ENCODE measurements at regions not wholly inside any gene's neighbourhood (a gene's known extent, or its start where the extent isn't known, plus 50 kb on each side); places are given as distances from the start of the nearest gene placed in this dataset.

DNA sequence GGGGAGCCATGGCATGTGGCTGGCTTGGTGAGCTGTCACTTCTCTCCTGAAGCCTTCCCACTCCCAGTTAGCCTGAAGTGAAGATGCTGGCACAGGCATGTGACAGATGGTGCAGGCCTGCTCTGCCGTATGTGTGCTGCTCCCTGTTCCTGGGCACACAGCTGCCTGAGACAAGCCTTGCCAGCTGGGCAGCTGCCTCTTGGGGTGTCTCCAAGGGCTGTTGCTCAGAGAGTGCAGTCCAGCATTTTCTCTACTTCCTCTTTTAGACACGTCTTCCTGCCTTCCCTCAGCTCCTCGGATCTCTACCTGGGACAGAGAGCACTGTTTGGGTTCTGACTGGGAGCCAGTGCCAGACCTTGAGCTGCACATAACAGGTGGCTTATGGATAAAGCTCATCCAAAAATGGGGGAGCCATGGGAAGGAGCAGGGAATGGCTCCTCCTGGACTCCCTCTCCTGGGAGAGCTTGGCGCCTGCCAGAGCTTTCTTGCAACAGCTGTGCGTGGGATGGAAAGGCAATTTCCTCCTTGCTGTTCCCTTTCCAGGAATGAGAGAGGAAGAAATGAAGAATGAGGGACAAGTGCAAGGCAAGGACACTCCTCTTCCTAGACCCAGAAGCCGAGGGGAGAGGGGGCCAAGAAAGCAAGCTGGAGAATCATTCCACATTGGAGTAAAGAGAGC, 132.9 kb downstream of the MSL3 start:
- H3K4me2 ChIP-seq (ENCODE audit: insufficient read depth, insufficient read length, low read length) = no peak overlapping the region
- peaks cover 0 to 3% (median 0%) of the 10 kb centered on the region in 3 experiments; a peak in 1 of 7 replicates for H3K36me3 Mint-ChIP-seq (ENCODE audit: insufficient read depth in 1 of 3, low read depth in 3 of 3)
- no peak overlapping the region for H3K23ac ChIP-seq (ENCODE audit: insufficient read length, low read depth, low read length)
- no peak overlapping the region for H3T11ph ChIP-seq (ENCODE audit: low read length)
- TF ChIP-seq, protein P1, sequence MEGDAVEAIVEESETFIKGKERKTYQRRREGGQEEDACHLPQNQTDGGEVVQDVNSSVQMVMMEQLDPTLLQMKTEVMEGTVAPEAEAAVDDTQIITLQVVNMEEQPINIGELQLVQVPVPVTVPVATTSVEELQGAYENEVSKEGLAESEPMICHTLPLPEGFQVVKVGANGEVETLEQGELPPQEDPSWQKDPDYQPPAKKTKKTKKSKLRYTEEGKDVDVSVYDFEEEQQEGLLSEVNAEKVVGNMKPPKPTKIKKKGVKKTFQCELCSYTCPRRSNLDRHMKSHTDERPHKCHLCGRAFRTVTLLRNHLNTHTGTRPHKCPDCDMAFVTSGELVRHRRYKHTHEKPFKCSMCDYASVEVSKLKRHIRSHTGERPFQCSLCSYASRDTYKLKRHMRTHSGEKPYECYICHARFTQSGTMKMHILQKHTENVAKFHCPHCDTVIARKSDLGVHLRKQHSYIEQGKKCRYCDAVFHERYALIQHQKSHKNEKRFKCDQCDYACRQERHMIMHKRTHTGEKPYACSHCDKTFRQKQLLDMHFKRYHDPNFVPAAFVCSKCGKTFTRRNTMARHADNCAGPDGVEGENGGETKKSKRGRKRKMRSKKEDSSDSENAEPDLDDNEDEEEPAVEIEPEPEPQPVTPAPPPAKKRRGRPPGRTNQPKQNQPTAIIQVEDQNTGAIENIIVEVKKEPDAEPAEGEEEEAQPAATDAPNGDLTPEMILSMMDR (conservative IDR thresholded peaks at IDR 0.05) = no peak
- no peak overlapping the region for H2BK120ac ChIP-seq (ENCODE audit: low read depth, low read length, poor library complexity, severe bottlenecking)
- no peak overlapping the region for H2BK5ac ChIP-seq (ENCODE audit: insufficient read length, low read length)
- no peaks in the 10 kb centered on the region for H4K20me1 ChIP-seq (ENCODE audit: control insufficient read depth, insufficient read depth, insufficient read length)
- H3K18ac ChIP-seq (ENCODE audit: insufficient read length, low read depth, low read length) = no peak overlapping the region
- no peaks in the 10 kb centered on the region for H3K79me2 ChIP-seq (ENCODE audit: insufficient read depth, low read length)
- H3K27me3 Mint-ChIP-seq (ENCODE audit: low read depth) = no peaks in the 10 kb centered on the region
- H3K27ac Mint-ChIP-seq = no peak overlapping the region
- H3K4me3 Mint-ChIP-seq = no peak overlapping the region
- no peak overlapping the region for H2AFZ ChIP-seq (ENCODE audit: low read length)
- H3K14ac ChIP-seq (ENCODE audit: insufficient read depth, low read length) = no peak overlapping the region
- H3K9ac ChIP-seq (ENCODE audit: extremely low read depth, insufficient read length, low read length) = no peak overlapping the region
- WGBS (ENCODE audit: extremely low coverage, insufficient read length, low lambda C conversion rate) = no CpG with 5 or more reads among the region's 6 CpGs
- H2BK12ac ChIP-seq (ENCODE audit: insufficient read length, low read depth, low read length) = no peak overlapping the region
- no peak overlapping the region for H2BK15ac ChIP-seq (ENCODE audit: low read depth, low read length)
- no peak overlapping the region for H3K27ac ChIP-seq (ENCODE audit: insufficient read length, low read depth, low read length)
- H4K5ac ChIP-seq (ENCODE audit: insufficient read length, low read depth, low read length) = no peak overlapping the region
- no peak for DNase-seq
- H3K4me1 Mint-ChIP-seq = peaks cover 3% of the 10 kb centered on the region in 2 experiments; a peak in 2 of 4 replicates
- no peak overlapping the region for H4K8ac ChIP-seq (replicated peaks; ENCODE audit: insufficient read length, low read depth, low read length)
- H3K56ac ChIP-seq (ENCODE audit: insufficient read length, low read depth, low read length) = no peak overlapping the region
- no peaks in the 10 kb centered on the region for H3K79me1 ChIP-seq (ENCODE audit: insufficient read depth, low read depth, low read length, poor library complexity, severe bottlenecking)
- H3K9me3 ChIP-seq (ENCODE audit: control insufficient read depth, low read depth, low read length) = no peaks in the 10 kb centered on the region
- no peaks in the 10 kb centered on the region for H3K23me2 ChIP-seq (ENCODE audit: insufficient read length, low read depth, low read length, poor library complexity, severe bottlenecking)
- H3K27me3 ChIP-seq (ENCODE audit: insufficient read depth, low read length) = no peaks in the 10 kb centered on the region
- H2BK20ac ChIP-seq (ENCODE audit: low read depth, low read length, poor library complexity, severe bottlenecking) = no peak overlapping the region
- peaks cover 50 to 65% of the 10 kb centered on the region in 2 experiments; a peak in 4 of 5 replicates for H3K9me3 Mint-ChIP-seq
- no peak overlapping the region for H4K91ac ChIP-seq (ENCODE audit: insufficient read length, low read depth, low read length)
- no peak overlapping the region for H3K4ac ChIP-seq (ENCODE audit: low read depth, low read length)
- H2AK5ac ChIP-seq (ENCODE audit: insufficient read length, low read length) = no peak overlapping the region
- no peaks in the 10 kb centered on the region for H3K4me1 ChIP-seq (ENCODE audit: insufficient read depth, low read length)

Measured in H9 (cell line).